BLaER1 treated with 17β-estradiol and CSF1 and Interleukin-3, amounts not matched to agents 10 nM and 100 nM (cell line): ENCODE measurements at regions not wholly inside any gene's neighbourhood (a gene's known extent, or its start where the extent isn't known, plus 50 kb on each side); places are given as distances from the start of the nearest gene placed in this dataset.
"Not testable (repeated sequence)": the region's sequence is repeated elsewhere in the genome, so short reads cannot be mapped to it uniquely, and the experiment has no call there.

Source experiments
- H3K27ac ChIP-seq, 11 experiments: shearing (Covaris generic); formaldehyde crosslinking; 2 replicates each; pipeline ENCODE4 v1.8.1; 2022
- H3K27me3 ChIP-seq, 11 experiments: shearing (Covaris generic); formaldehyde crosslinking; 2 replicates each; pipeline ENCODE4 v1.8.1; 2022
- H3K36me3 ChIP-seq, 11 experiments: shearing (Covaris generic); formaldehyde crosslinking; 2 replicates each; pipeline ENCODE4 v1.8.1; 2022
- H3K4me1 ChIP-seq, 10 experiments: shearing (Covaris generic); formaldehyde crosslinking; 2 replicates each; pipeline ENCODE4 v1.8.1; 2022
- H3K4me2 ChIP-seq, 11 experiments: shearing (Covaris generic); formaldehyde crosslinking; 2 replicates each; pipeline ENCODE4 v1.8.1; 2022
- H3K4me3 ChIP-seq, 10 experiments: shearing (Covaris generic); formaldehyde crosslinking; 2 replicates each; pipeline ENCODE4 v1.8.1; 2022
- H3K9ac ChIP-seq, 11 experiments: shearing (Covaris generic); formaldehyde crosslinking; 2 replicates each; pipeline ENCODE4 v1.8.1; 2022
- H3K9me3 ChIP-seq, 11 experiments: shearing (Covaris generic); formaldehyde crosslinking; replicated peaks in 1 of 11; 2 replicates each; pipeline ENCODE4 v1.8.1; 2022
- H4K20me1 ChIP-seq, 11 experiments: shearing (Covaris generic); formaldehyde crosslinking; 2 replicates each; pipeline ENCODE4 v1.8.1; 2022
- Cebpa-rat ChIP-seq, 11 experiments: shearing (Covaris generic); IDR thresholded peaks; 2 replicates each; pipeline ENCODE4 v1.8.1; 2022

GRCh38 chrX:150092549-150092948 is 154.3 kb upstream of the EOLA2 start:
- no peak for TF ChIP-seq Cebpa-rat (IDR thresholded peaks at IDR 0.05)

GRCh38 chrX:150094375-150094774 is 156.1 kb upstream of the EOLA2 start:
- H3K9me3 ChIP-seq = peaks cover 0 to 5% (median 0%) of the 10 kb centered on the region in 11 experiments; a peak in 1 of 22 replicates
- no peak overlapping the region for H3K27ac ChIP-seq
- no peaks in the 10 kb centered on the region for H3K36me3 ChIP-seq
- no peak overlapping the region for H3K4me2 ChIP-seq
- no peak overlapping the region for H3K9ac ChIP-seq
- no peak overlapping the region for H3K4me3 ChIP-seq
- TF ChIP-seq Cebpa-rat (IDR thresholded peaks at IDR 0.05) = no peak
- H3K4me1 ChIP-seq = no peaks in the 10 kb centered on the region
- H3K27me3 ChIP-seq = no peaks in the 10 kb centered on the region
- H4K20me1 ChIP-seq = no peaks in the 10 kb centered on the region

More at GRCh38 chrX:150092549-150092948, 154.3 kb upstream of the EOLA2 start:
- H3K4me3 ChIP-seq = no peak overlapping the region
- H3K9ac ChIP-seq = no peak overlapping the region
- H3K4me1 ChIP-seq = no peaks in the 10 kb centered on the region
- no peak overlapping the region for H3K27ac ChIP-seq
- H3K9me3 ChIP-seq = peaks cover 0 to 5% (median 0%) of the 10 kb centered on the region in 11 experiments; a peak in 1 of 22 replicates
- no peaks in the 10 kb centered on the region for H3K27me3 ChIP-seq
- no peak overlapping the region for H3K4me2 ChIP-seq
- H4K20me1 ChIP-seq = no peaks in the 10 kb centered on the region
- H3K36me3 ChIP-seq = no peaks in the 10 kb centered on the region

DNA sequence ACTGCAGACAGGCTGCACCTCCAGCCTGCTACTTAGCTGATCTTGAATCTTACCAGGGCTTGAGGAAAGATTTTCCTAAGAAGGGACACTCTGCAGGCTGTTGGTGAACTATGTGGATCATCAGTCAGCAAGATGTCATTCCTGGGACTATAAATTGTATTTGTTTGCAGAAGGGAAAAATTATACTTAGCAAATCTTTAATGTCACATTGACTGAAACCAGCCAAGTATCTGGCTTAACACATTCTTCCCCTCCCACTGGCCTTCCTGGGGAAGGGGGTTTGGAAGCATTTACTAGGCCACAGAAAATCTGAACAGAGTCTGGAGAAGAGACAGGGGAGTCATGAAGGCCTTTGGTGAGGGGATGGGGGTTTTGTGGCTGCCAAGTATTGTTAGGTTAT is 156.7 kb upstream of the EOLA2 start:
- Histone ChIP-seq H3K4me3 (no peak overlapping the region), H3K9ac (no peak overlapping the region), H3K27me3 (no peaks in the 10 kb centered on the region), H3K9me3 (peaks cover 0 to 5% (median 0%) of the 10 kb centered on the region in 11 experiments; a peak in 1 of 22 replicates), H3K4me1 (no peaks in the 10 kb centered on the region), H3K27ac (no peak overlapping the region), H3K36me3 (no peaks in the 10 kb centered on the region), H3K4me2 (no peak overlapping the region), H4K20me1 (no peaks in the 10 kb centered on the region)
- no peak for TF ChIP-seq Cebpa-rat (IDR thresholded peaks at IDR 0.05)

GRCh38 chrX:150099316-150099715 is 161.0 kb upstream of the EOLA2 start:
- H3K4me3 ChIP-seq = no peak overlapping the region
- H3K27ac ChIP-seq = no peak overlapping the region
- H4K20me1 ChIP-seq = no peaks in the 10 kb centered on the region
- TF ChIP-seq Cebpa-rat (IDR thresholded peaks at IDR 0.05) = no peak
- H3K9ac ChIP-seq = no peak overlapping the region
- no peaks in the 10 kb centered on the region for H3K4me1 ChIP-seq
- H3K4me2 ChIP-seq = no peak overlapping the region
- peaks cover 0 to 8% (median 5%) of the 10 kb centered on the region in 11 experiments; a peak in 10 of 22 replicates for H3K9me3 ChIP-seq
- no peaks in the 10 kb centered on the region for H3K27me3 ChIP-seq
- H3K36me3 ChIP-seq = no peaks in the 10 kb centered on the region

DNA sequence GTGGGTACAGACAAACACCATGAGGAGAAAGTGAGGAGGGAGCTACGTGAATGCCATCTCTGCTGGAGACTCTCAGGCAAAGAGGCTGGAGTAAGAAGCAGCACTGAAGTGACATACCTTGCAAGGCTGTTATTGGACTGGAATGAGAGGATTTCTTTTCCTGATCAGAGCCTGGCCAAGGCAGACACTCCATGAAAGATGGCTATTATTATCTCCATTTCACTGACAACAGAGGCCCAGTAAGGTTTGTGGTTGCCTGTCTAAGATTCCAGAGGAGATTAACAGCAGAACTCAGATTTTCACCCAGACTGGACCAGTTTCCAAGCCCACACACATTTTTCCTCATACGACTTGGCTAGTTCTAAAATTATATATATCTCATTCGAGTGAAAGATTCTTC is 162.0 kb upstream of the EOLA2 start:
- H4K20me1 ChIP-seq = no peaks in the 10 kb centered on the region
- no peak overlapping the region for H3K4me3 ChIP-seq
- H3K36me3 ChIP-seq = no peaks in the 10 kb centered on the region
- no peak for TF ChIP-seq Cebpa-rat (IDR thresholded peaks at IDR 0.05)
- H3K27me3 ChIP-seq = no peaks in the 10 kb centered on the region
- H3K9ac ChIP-seq = no peak overlapping the region
- no peak overlapping the region for H3K27ac ChIP-seq
- H3K4me2 ChIP-seq = no peak overlapping the region
- H3K4me1 ChIP-seq = no peaks in the 10 kb centered on the region
- peaks cover 0 to 8% (median 5%) of the 10 kb centered on the region in 11 experiments; a peak in 10 of 22 replicates for H3K9me3 ChIP-seq

DNA sequence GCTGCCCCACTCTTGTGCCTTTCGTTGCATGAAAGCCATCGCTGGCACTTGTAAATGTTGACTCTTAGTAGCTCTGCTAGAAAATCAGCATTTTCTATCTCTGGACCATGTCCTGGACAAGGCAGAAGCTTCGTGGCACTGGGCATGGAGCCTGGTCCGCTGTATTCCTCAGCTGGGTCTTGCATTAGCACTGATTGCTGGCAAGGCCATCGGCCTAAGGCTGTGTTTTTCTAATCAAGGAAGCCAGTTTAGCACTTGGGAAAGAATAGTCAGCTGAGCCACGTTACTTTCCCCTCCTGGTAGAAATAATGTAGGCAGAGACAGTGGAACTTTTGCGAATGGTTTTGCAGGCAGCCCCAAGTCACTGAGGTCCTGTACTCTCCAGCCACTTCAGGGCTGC is 180.2 kb upstream of the EOLA2 start:
- Histone ChIP-seq H3K9ac (no peak overlapping the region), H3K27me3 (no peaks in the 10 kb centered on the region), H3K36me3 (no peaks in the 10 kb centered on the region), H4K20me1 (no peaks in the 10 kb centered on the region), H3K4me2 (no peak overlapping the region), H3K27ac (no peak overlapping the region), H3K4me1 (peaks cover 5 to 11% (median 8%) of the 10 kb centered on the region in 10 experiments; a peak in 16 of 20 replicates), H3K4me3 (no peak overlapping the region), H3K9me3 (peaks cover 0 to 10% (median 4%) of the 10 kb centered on the region in 11 experiments; a peak in 11 of 22 replicates)
- no peak for TF ChIP-seq Cebpa-rat (IDR thresholded peaks at IDR 0.05)

GRCh38 chrX:150119323-150119722 is 181.0 kb upstream of the EOLA2 start:
- no peak overlapping the region for H3K4me2 ChIP-seq
- H3K9ac ChIP-seq = no peak overlapping the region
- peaks cover 0 to 10% (median 4%) of the 10 kb centered on the region in 11 experiments; a peak in 11 of 22 replicates for H3K9me3 ChIP-seq
- no peak overlapping the region for H3K4me3 ChIP-seq
- no peak for TF ChIP-seq Cebpa-rat (IDR thresholded peaks at IDR 0.05)
- H3K4me1 ChIP-seq = peaks cover 5 to 11% (median 8%) of the 10 kb centered on the region in 10 experiments; a peak in 16 of 20 replicates
- H4K20me1 ChIP-seq = no peaks in the 10 kb centered on the region
- H3K27ac ChIP-seq = no peak overlapping the region
- no peaks in the 10 kb centered on the region for H3K27me3 ChIP-seq
- H3K36me3 ChIP-seq = no peaks in the 10 kb centered on the region

DNA sequence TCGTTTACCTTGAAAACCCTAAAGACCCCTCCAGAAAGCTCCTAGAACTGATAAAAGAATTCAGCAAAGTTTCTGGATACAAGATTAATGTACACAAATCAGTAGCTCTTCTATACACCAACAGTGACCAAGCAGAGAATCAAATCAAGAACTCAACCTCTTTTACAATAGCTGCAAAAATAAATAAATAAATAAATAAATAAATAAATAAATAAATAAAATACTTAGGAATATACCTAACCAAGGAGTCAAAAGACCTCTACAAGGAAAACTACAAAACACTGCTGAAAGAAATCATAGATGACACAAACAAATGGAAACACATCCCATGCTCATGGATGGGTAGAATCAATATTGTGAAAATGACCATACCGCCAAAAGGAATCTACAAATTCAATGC is 186.8 kb upstream of the EOLA2 start:
- H3K4me3 ChIP-seq, H3K27me3 ChIP-seq, H3K36me3 ChIP-seq, H4K20me1 ChIP-seq, H3K4me2 ChIP-seq, H3K9ac ChIP-seq, H3K27ac ChIP-seq: not testable (repeated sequence)
- Histone ChIP-seq H3K4me1 (peaks cover 5 to 11% (median 8%) of the 10 kb centered on the region in 10 experiments; a peak in 16 of 20 replicates), H3K9me3 (peaks cover 0 to 10% (median 4%) of the 10 kb centered on the region in 11 experiments; a peak in 11 of 22 replicates)

GRCh38 chrX:150127216-150127615 is 188.9 kb upstream of the EOLA2 start:
- Histone ChIP-seq H3K36me3 (no peaks in the 10 kb centered on the region), H4K20me1 (no peaks in the 10 kb centered on the region), H3K9ac (no peak overlapping the region), H3K27ac (no peak overlapping the region), H3K9me3 (peaks cover 0 to 6% (median 0%) of the 10 kb centered on the region in 11 experiments; a peak in 1 of 22 replicates), H3K4me1 (no peaks in the 10 kb centered on the region), H3K4me2 (no peak overlapping the region), H3K4me3 (no peak overlapping the region), H3K27me3 (no peaks in the 10 kb centered on the region)
- no peak for TF ChIP-seq Cebpa-rat (IDR thresholded peaks at IDR 0.05)

- Histone ChIP-seq H3K9me3 (peaks cover 8 to 19% (median 11%) of the 10 kb centered on the region in 11 experiments; a peak in 17 of 22 replicates), H4K20me1 (no peaks in the 10 kb centered on the region), H3K9ac (no peak overlapping the region), H3K4me3 (no peak overlapping the region), H3K36me3 (no peaks in the 10 kb centered on the region), H3K27ac (no peak overlapping the region), H3K4me1 (no peaks in the 10 kb centered on the region), H3K27me3 (no peaks in the 10 kb centered on the region), H3K4me2 (no peak overlapping the region)
- TF ChIP-seq Cebpa-rat (IDR thresholded peaks at IDR 0.05) = no peak
Measured at GRCh38 chrX:150143721-150144440, 205.6 kb upstream of the EOLA2 start.
